Colonic mucosa (tissue), 4 donors: ENCODE measurements at regions not wholly inside any gene's neighbourhood (a gene's known extent, or its start where the extent isn't known, plus 50 kb on each side); places are given as distances from the start of the nearest gene placed in this dataset.

ENCODE experiments used
- DNase-seq: peaks from one replicate; pipeline ENCODE4 v3.0.0-alpha.2; 2020
- H3K27ac ChIP-seq: fragments of 200-600 bp; one replicate; pipeline ENCODE4 v1.8.0; 2021
- H3K27me3 ChIP-seq: fragments of 200-600 bp; one replicate; pipeline ENCODE4 v1.8.0; 2021
- H3K36me3 ChIP-seq: fragments of 200-600 bp; one replicate; pipeline ENCODE4 v1.8.0; 2021
- H3K4me1 ChIP-seq: fragments of 200-600 bp; one replicate; pipeline ENCODE4 v1.8.0; 2021; ENCODE audit warnings: mild to moderate bottlenecking
- H3K4me3 ChIP-seq: fragments of 200-600 bp; one replicate; pipeline ENCODE4 v1.8.0; 2021
- H3K9ac ChIP-seq, 2 donors: one replicate each; pipeline ENCODE4 v1.7.0; 2013; ENCODE audit warnings: control low read depth in 2 of 2, low read depth in 2 of 2, low read length in 2 of 2
- H3K9me3 ChIP-seq: fragments of 200-600 bp; one replicate; pipeline ENCODE4 v1.8.0; 2021
- intact Hi-C: fragments of 100-400 bp; cut with DNase I; formaldehyde crosslinking; loops from one replicate; pipeline ENCODE4 v1.14.1; 2022
- TF ChIP-seq, protein P1 (sequence below): fragments of 200-600 bp; IDR thresholded peaks from one replicate; pipeline ENCODE4 v1.8.0; 2022; ENCODE audit warnings: antibody characterized with exemption, mild to moderate bottlenecking
- donor health status: healthy.
- donor health status: DM: no; HTN: no; CAD: no.
- donor health status: DM: no; HTN: no; CAD: no.

DNA sequence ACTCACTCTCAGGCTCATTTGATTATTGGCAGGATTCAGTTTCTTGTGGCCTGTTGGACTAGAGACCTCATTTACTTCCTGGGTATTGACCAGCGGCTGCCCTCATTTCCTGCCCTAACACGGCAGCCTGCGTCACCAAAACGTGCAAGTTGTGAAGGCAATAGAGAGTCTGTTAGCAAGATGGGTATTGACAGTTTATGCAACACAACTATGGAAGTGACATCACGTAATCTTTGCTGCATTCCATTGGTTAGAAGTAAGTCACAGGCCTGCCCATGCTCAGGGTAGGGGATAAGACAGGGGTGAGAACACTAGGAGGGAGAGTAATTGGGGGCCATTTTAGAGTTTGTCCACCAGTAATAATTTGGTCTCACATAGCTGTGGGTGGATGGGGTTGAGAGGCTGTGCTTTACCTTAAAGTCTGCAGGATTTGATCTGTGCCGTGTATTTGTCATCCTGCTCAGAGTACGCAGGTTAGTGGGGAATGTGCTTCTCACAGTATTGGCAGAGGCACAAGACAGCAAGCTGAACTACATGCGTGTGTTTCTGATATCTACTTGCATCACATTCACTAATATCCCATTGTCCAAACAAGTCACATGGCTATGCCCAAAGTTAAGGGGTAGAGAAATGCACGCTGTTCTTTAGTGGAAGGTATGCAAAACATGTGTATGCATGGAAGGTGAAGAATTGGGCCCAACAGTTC, 83.3 kb downstream of the EDEM1 start:
- Histone ChIP-seq H3K27me3 (no peaks in the 10 kb centered on the region), H3K9me3 (no peaks in the 10 kb centered on the region), H3K4me3 (no peak overlapping the region), H3K9ac (no peak overlapping the region), H3K4me1 (no peaks in the 10 kb centered on the region), H3K27ac (no peak overlapping the region), H3K36me3 (no peaks in the 10 kb centered on the region)
- TF ChIP-seq, protein P1, sequence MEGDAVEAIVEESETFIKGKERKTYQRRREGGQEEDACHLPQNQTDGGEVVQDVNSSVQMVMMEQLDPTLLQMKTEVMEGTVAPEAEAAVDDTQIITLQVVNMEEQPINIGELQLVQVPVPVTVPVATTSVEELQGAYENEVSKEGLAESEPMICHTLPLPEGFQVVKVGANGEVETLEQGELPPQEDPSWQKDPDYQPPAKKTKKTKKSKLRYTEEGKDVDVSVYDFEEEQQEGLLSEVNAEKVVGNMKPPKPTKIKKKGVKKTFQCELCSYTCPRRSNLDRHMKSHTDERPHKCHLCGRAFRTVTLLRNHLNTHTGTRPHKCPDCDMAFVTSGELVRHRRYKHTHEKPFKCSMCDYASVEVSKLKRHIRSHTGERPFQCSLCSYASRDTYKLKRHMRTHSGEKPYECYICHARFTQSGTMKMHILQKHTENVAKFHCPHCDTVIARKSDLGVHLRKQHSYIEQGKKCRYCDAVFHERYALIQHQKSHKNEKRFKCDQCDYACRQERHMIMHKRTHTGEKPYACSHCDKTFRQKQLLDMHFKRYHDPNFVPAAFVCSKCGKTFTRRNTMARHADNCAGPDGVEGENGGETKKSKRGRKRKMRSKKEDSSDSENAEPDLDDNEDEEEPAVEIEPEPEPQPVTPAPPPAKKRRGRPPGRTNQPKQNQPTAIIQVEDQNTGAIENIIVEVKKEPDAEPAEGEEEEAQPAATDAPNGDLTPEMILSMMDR: no peak
- DNase-seq: no peak
- intact Hi-C loops: no loop called here

DNA sequence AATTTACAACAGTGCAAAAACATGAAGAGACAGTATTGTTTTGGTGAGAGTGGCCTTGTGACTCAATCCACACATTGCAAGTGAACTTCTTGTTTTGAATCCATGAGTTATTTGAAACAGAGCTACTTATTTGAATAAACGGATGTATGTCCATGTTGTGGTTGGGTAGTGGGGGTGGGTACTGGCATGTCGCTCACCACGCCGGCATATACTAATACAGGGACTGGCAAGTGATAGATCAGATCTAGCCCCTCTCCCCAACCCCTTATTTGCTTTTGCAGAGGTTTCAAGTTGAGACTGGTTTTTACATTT, 83.8 kb downstream of the EDEM1 start:
- Histone ChIP-seq H3K9ac (no peak overlapping the region), H3K9me3 (no peaks in the 10 kb centered on the region), H3K36me3 (no peaks in the 10 kb centered on the region), H3K4me3 (no peak overlapping the region), H3K4me1 (no peaks in the 10 kb centered on the region), H3K27me3 (no peaks in the 10 kb centered on the region), H3K27ac (no peak overlapping the region)
- TF ChIP-seq, protein P1: no peak
- intact Hi-C loops: no loop called here
- DNase-seq: no peak

DNA sequence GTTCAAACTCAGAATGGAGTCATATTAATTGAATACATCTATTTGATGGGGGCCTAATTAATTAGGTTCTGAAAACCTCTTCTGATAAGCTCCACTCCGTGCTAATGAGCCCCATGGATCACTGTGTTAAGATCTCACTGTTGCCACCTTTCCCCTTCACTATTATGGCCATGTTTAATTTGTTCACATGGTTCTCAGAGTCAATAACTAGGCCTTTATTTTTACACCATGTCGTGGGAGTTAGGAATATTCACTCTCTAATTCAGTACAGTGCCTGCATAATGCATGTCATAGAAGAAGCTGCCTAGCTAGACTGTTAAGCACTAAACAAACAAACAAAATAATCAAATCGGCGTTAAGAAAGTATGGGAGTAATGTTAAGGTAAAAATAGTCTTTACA, 84.9 kb downstream of the EDEM1 start:
- DNase-seq: no peak
- TF ChIP-seq, protein P1: no peak
- H3K36me3 ChIP-seq: no peaks in the 10 kb centered on the region
- intact Hi-C loops: no loop called here
- H3K9ac ChIP-seq: no peak overlapping the region
- H3K27ac ChIP-seq: no peak overlapping the region
- no peaks in the 10 kb centered on the region for H3K27me3 ChIP-seq
- H3K4me3 ChIP-seq: no peak overlapping the region
- H3K4me1 ChIP-seq: no peaks in the 10 kb centered on the region
- H3K9me3 ChIP-seq: no peaks in the 10 kb centered on the region

DNA sequence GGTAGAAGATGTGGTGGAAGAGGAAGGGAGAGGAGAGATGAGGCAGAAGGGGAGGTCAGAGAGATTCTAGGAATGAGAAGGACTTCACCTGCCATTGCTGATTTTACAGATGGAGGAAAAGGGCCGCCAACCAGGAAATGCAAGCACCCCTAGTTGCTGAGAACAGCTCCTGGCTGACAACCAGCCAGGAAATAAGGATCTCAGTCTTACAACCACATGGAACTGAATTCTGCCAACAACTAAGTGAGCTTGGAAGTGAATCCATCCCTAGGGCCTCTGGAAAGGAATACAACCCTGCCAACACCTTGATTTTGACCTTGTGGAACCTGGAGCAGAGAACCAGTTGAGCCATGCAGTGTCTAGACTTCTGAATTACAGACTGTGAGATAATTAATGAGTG, 86.6 kb downstream of the EDEM1 start:
- intact Hi-C loops: no loop called here
- H3K9me3 ChIP-seq: no peaks in the 10 kb centered on the region
- H3K36me3 ChIP-seq: no peaks in the 10 kb centered on the region
- H3K9ac ChIP-seq: no peak overlapping the region
- DNase-seq: no peak
- TF ChIP-seq, protein P1: no peak
- H3K4me3 ChIP-seq: no peak overlapping the region
- no peaks in the 10 kb centered on the region for H3K4me1 ChIP-seq
- no peak overlapping the region for H3K27ac ChIP-seq
- H3K27me3 ChIP-seq: no peaks in the 10 kb centered on the region

DNA sequence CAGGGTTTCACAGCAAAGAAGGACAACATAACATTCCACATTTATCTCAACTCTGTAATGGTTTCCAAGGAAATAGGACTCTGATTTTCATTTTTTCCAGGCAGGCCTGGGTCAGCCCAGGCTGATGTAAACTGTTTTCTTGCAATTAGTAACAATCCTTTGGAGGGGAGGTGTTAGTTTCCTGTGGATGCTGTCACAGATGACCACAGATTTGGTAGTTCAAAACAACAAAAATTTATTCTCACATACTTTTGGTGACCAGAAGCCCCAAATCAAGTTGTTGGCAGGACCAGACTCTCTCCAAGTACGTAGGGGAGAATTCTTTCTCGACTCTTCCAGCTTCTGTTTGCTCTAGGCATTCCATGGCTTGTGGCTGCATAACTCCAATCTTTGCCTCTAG, 88.0 kb downstream of the EDEM1 start:
- Histone ChIP-seq H3K9me3 (no peaks in the 10 kb centered on the region), H3K27ac (no peak overlapping the region), H3K36me3 (no peaks in the 10 kb centered on the region), H3K9ac (no peak overlapping the region), H3K4me3 (no peak overlapping the region), H3K4me1 (no peaks in the 10 kb centered on the region), H3K27me3 (no peaks in the 10 kb centered on the region)
- no peak for DNase-seq
- TF ChIP-seq, protein P1: no peak
- intact Hi-C loops: no loop called here
